HG03135 (cell line): ENCODE measurements at regions not wholly inside any gene's neighbourhood (a gene's known extent, or its start where the extent isn't known, plus 50 kb on each side); places are given as distances from the start of the nearest gene placed in this dataset.
"Not testable (repeated sequence)": the region's sequence is repeated elsewhere in the genome, so short reads cannot be mapped to it uniquely, and the experiment has no call there.

Experiments used
- ATAC-seq: cut with Tn5 transposase; IDR thresholded peaks from one replicate; pipeline ENCODE4 v1.9.1; 2021; ENCODE audit warnings: mild to moderate bottlenecking, moderate library complexity; ENCODE audit not compliant: unreplicated experiment

DNA sequence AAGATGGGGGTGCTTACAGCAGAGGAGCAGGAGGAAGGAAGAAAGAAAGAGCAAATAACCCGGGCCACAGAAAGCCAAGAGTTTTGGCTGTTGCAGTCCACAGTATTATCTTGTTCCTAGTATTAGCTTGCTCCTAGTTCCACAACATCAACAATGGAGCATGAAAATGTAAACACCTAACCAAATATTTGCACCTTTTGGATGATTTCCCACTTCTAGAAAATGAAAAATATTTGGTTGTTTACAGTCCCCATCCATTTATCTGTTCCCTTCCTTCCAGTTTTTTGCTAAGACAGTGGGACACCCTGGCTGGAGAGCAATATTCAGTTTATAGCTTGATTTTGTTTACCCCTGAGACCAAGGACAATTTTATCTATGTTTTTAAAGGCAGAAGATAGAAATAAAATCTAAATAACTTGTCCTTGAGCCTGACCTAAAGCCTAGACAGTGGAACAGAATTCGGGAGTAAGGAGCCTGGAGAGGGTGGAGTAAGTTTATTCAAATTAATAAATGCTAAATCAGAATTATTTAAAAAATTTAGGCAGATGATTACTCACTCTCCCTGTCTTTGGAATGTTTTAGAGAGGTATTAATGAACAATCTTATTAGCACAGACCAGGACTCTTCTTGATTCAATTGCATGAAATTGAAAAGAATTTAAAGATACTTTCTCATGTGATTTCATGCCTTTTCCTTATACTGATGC lies 51.6 kb downstream of the RESF1 start:
- no peak for ATAC-seq

- no peak for ATAC-seq
These were observed 53.1 kb downstream of the RESF1 start for GRCh38 chr12:32012249-32012785.

DNA sequence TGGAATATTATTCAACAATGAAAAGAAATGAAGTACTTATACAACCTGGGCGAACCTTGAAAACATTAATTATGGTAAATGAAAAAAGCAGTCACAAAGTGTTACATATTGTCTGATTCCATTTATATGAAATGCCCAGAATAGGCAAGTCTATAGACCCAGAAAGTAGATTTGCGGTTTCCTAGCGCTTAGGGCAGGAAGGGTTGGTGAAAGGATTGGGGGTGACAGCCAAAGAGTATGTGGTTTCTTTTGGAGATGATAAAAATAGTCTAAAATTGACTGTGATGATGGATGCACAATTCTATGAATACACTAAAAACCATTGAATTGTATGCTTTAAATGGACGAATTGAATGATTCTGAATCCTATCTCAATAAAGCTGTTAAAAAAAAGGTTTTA lies 55.8 kb downstream of the RESF1 start:
- ATAC-seq: no peak

DNA sequence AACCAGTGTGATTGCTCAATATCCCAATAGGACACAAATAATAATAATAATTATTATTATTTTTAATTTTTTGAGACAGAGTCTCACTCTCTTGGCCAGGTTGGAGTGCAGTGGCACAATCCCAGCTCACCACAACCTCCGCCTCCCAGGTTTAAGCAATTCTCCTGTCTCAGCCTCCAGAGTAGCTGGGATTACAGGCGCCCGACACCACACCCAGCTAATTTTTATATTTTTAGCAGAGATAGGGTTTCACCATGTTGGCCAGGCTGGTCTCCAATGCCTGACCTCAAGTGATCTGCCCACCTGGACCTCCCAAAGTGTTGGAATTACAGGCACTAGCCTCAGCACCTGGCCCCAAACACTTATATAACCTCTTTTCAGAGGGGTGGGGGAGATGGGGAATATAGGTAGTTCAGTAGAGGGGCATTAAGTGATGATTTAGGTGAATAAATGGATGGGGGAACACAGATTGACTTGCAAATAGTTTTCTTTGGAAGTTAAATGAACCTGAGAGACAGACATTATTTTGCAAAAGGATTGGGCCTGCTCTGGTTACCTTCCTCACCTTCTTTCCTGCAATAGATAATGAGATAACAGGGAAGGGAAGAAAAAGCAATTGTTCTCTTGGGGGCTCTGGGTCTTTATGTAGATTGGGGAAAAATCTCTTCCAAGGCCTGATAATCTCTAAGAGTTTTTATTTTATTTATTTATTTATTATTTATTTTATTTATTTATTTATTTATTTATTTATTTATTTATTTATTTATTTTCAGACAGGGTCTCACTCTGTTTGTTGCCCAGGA lies 57.7 kb downstream of the RESF1 start:
- no peak for ATAC-seq

DNA sequence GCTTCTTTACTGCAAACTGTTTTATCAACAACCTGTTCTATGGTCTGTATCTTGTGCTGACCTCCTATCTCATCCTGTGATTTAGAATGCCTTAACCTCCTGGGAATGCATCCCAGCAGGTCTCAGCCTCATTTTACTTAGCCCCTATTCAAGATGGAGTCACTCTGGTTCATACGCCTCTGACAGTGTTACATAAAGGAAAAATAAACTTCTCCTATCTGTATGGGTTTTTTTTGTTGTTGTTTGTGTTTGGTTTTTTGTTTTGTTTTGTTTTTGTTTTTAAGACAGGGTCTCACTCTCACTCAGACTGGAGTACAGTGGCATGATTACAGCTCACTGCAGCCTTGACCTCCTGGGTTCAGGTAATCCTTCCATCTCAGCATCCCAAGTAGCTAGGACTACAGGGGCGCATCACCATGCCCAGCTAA lies 62.1 kb downstream of the RESF1 start:
- ATAC-seq: no peak

GRCh38 chr12:32022387-32022786 lies 63.2 kb downstream of the RESF1 start:
- ATAC-seq: not testable (repeated sequence)

GRCh38 chr12:32023861-32024260 lies 64.6 kb downstream of the RESF1 start:
- ATAC-seq: not testable (repeated sequence)

DNA sequence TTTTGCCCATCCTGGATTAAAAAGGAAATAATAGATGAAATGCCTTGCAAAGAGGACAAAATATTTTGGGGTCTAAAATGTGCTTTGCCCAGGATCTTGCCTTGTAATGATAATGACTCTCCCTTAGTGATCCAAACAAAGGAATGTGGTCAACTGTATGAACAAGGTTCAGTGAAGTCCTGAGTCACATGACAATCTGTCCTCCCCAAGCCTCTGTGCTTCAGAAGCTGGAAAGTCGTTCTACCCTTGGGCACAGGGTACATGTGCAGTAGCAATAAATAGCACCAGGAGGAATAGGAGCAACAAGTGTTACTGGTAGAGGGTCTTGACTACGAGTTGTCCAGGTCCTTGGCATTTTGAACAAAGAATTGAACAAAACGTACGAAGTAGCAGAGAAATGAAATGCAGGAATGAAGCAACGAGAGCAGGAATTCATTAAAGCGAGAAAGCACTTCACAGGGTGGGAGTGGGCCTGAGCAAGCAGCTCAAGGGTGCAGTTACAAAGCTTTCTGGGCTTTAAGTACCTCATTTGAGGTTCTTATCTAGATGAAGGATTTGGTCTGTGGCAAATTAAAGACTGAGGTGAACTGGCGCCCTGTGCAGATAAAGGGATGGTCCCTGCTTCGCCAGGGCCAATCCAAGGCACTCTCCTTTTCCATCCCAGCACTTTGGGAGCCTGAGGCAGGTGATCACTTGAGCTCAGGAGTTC lies 65.8 kb downstream of the RESF1 start:
- no peak for ATAC-seq

DNA sequence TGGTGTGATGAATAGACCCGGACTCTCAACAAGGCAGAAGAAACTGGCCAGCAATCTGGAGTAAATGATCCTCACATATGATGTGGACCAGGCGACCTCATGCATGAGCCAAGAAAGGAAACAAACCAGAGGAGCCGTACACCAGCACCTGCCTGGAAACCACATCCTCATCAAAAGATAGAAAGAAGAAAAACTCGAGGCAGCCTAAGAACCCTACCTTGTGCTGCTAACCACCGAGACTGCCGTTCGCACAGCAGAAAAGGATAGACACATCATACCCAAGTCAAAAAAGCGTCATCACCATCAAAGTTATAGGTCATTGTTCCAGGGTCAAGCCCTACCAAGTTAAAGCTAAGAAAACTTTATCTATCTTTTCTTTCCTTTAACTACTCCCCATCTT lies 66.7 kb downstream of the RESF1 start:
- peak; percentile 83 for ATAC-seq

GRCh38 chr12:32027684-32028365 lies 68.6 kb downstream of the RESF1 start:
- no peak for ATAC-seq

DNA sequence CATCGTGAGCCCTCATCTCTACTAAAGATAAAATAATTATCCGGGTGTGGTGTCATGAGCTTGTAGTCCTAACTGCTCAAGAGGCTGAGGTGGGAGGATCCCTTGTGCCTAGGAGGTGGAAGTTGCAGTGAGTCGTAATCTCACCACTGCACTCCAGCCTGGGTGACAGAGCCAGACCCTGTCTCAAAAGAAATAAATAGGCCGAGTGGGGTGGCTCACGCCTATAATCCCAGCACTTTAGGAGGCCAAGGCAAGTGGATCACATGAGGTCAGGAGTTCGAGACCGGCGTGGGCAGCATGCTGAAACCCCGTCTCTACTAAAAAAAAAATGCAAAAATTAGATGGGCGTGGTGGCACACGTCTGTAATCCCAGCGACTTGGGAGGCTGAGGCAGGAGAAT lies 70.9 kb downstream of the RESF1 start:
- no peak for ATAC-seq

DNA sequence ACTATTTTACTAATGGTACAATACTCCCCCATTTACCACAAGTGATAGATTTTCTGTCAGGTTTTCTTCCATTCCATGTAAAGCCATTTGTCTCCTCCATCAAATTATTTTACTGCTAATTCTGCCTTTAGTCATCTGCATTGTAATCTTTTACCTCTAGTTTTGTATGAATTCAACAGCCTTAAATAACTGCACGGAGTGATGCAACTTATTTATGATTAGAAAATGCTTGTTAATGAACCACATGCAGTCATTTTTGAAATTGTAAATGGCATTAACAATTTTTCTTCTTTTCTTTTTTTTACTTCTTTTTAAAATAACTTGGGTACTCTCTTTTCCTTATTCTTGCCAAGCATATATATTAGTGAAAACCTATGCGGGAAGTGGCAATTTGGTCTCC lies 71.5 kb downstream of the RESF1 start:
- no peak for ATAC-seq

DNA sequence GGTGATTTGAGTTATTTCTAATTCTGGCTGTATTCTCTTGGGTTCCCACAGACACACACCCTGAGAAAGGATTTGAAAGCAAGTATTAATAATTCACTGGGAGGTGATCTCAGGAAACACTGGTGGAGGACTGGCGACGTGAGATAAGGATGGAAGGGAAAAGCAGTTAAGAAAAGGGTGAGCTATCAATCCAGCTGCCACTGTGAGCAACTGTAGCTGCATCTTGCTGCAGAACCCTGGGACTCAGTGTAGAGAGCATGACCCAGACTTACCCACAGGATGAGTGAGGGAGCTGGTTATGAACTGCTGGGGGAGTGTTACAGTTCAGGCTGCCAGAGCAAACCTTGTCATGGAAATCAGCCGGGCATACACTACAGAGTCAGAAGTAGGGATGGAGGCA lies 71.9 kb downstream of the RESF1 start:
- ATAC-seq: no peak

- ATAC-seq: no peak
These were observed 73.1 kb downstream of the RESF1 start for GRCh38 chr12:32032205-32032810.

DNA sequence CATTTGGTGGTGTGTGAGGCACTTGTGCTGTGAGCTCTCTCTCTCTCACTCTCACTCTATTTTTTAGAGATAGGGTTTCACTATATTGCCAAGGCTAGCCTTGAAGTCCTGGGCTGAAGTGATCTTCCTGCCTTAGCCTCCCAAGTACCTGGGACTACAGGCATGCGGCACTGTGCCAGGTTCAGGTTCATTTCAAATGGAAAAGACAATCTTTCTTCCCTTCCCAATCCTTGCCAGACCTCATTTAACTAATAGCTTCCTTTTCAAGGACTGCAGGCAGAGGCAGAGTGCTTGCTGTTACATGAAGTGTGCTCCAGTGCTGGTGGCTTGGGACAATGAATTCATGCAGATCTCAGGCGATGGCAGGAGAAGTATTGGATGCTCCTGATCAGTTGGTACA lies 73.2 kb upstream of the BICD1 start:
- ATAC-seq: no peak

DNA sequence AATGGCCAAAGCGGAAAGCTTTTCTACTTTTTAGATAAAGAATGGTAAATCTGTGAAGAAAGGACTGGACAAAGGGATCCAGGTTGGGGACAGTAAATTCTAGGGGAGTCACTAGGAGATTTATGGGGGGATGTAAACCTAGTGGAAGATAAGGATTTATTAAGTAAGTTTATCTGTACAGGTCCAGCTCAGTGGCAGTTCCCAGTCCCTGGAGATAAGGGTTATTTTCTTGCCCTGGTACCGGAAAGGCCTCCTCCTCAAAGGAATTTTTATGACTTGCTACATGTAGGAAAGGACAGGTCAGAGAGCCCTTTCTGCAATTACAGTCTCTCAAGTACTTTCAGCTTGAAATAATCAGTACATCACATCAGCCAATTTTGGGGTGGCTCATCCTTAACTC lies 72.6 kb upstream of the BICD1 start:
- no peak for ATAC-seq

- no peak for ATAC-seq
These were observed 70.0 kb upstream of the BICD1 start for GRCh38 chr12:32036477-32037263.

GRCh38 chr12:32039347-32039746 lies 67.3 kb upstream of the BICD1 start:
- ATAC-seq: no peak

DNA sequence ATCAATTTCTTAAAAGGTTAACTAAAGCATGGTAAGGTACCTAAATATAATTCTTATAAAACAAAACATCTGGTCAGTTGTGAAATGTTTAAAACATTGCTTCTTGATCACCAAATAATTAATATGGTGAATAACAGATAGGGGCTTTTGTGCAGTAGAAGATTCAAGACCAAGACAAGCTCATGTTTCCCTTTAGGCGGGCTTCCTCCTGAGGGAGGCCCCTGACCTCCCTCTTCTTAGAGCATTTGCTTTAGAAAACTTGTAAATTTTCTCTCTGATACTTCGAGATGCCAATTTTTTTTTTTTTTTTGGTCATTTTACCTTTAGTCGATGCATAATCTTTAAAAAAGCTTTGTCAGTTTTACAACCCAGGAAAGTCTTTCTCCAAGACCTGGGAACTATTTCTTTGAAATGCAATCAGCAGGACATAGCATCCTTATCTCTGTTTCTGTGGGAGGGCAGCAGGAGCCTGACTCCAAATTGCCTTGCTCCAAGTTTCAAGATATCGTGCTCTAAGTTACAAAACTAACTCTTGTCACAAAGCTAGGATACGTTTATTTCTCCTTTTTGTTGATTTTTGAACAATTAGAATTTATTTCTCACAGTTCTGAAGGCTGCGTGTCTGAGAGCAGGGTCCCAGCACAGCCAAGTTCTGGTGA lies 66.6 kb upstream of the BICD1 start:
- ATAC-seq: no peak
